ENCODE measurements at regions not wholly inside any gene's neighbourhood (a gene's known extent, or its start where the extent isn't known, plus 50 kb on each side); places are given as distances from the start of the nearest gene placed in this dataset.

DNA sequence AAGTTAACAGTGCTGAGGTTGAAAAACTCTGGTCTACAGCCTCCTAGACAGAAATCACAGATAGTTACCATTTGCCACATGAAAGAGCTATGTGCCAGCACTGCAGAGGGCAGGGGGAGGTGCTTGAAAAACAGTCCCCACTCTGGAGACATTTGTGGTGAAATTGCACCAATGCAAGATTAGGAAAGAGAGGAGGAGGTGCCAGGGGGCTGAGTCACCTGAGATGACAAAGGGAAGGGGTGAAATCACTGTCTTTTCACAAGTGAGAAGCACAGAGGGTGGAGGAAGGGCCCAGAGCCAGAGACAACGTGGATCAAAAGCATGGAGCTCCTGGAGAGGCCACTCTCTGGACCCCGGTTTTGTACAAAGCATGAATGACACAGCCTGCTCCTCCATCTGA lies 196.3 kb downstream of the BUD13 start:
- H3K27me3 Mint-ChIP-seq (ENCODE audit: low read depth, poor library complexity) = peaks cover 38% of the 10 kb centered on the region
- H3K4me3 Mint-ChIP-seq = no peak overlapping the region
- no peaks in the 10 kb centered on the region for H3K9me3 Mint-ChIP-seq
- TF ChIP-seq, protein P1, sequence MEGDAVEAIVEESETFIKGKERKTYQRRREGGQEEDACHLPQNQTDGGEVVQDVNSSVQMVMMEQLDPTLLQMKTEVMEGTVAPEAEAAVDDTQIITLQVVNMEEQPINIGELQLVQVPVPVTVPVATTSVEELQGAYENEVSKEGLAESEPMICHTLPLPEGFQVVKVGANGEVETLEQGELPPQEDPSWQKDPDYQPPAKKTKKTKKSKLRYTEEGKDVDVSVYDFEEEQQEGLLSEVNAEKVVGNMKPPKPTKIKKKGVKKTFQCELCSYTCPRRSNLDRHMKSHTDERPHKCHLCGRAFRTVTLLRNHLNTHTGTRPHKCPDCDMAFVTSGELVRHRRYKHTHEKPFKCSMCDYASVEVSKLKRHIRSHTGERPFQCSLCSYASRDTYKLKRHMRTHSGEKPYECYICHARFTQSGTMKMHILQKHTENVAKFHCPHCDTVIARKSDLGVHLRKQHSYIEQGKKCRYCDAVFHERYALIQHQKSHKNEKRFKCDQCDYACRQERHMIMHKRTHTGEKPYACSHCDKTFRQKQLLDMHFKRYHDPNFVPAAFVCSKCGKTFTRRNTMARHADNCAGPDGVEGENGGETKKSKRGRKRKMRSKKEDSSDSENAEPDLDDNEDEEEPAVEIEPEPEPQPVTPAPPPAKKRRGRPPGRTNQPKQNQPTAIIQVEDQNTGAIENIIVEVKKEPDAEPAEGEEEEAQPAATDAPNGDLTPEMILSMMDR (IDR thresholded peaks at IDR 0.05) = no peak
- H3K36me3 Mint-ChIP-seq (ENCODE audit: low read depth) = no peaks in the 10 kb centered on the region
- peaks cover 35% of the 10 kb centered on the region for H3K4me1 Mint-ChIP-seq
- H3K27ac Mint-ChIP-seq = no peak overlapping the region
- DNase-seq = no peak

DNA sequence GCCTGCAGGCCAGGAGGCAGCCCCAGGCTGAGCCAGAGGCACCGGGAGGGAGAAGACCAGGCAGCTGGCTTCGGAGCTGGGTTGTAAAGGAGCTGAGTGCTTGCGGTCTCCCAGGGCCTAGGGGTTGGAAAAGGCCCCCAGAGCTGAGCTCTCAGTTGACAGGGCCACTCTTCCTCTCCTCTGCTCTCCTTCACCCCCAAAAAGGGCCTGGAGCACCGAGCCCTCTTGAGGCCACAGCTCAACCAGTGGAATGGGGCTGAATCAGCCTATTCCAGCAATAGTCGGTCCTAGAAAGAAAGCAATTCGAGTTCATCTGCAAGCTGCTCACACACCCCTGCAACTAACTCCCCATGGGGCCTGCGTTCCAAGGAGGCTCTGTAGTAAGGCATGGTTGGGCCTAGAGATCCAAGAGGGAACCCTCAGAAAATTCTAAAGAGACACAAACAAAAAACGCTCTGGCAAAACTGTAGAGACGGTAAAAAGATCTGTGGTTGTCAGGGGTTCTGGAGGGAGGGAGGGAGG lies 205.0 kb downstream of the BUD13 start:
- Mint-ChIP-seq H3K4me1 (peaks cover 36% of the 10 kb centered on the region), H3K4me3 (no peak overlapping the region), H3K27ac (no peak overlapping the region), H3K9me3 (peaks cover 5% of the 10 kb centered on the region), H3K36me3 (ENCODE audit: low read depth) (peaks cover 7% of the 10 kb centered on the region), H3K27me3 (ENCODE audit: low read depth, poor library complexity) (peaks cover 7% of the 10 kb centered on the region)
- DNase-seq = no peak
- TF ChIP-seq, protein P1 (IDR thresholded peaks at IDR 0.05) = no peak

DNA sequence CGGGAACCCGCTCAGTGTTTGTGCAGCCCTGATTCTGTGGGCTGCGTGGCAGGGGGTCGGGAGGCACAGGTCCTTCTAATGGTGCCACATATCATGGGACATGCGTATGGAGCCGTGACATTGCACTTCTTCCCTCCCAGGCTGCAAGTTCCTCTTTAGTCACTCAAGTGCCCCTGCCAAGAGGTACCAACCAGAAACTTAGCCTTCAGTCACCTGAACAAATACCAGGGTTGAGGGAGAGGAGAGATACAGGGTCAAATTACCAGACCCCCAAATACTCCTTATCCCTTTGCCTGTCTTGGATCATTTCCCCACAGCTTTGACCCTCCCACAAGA lies 209.1 kb downstream of the BUD13 start:
- Mint-ChIP-seq H3K36me3 (ENCODE audit: low read depth) (peaks cover 7% of the 10 kb centered on the region), H3K27ac (no peak overlapping the region), H3K4me3 (no peak overlapping the region), H3K27me3 (ENCODE audit: low read depth, poor library complexity) (peaks cover 11% of the 10 kb centered on the region), H3K9me3 (peaks cover 5% of the 10 kb centered on the region), H3K4me1 (peaks cover 40% of the 10 kb centered on the region)
- TF ChIP-seq, protein P1 (IDR thresholded peaks at IDR 0.05) = no peak
- no peak for DNase-seq

DNA sequence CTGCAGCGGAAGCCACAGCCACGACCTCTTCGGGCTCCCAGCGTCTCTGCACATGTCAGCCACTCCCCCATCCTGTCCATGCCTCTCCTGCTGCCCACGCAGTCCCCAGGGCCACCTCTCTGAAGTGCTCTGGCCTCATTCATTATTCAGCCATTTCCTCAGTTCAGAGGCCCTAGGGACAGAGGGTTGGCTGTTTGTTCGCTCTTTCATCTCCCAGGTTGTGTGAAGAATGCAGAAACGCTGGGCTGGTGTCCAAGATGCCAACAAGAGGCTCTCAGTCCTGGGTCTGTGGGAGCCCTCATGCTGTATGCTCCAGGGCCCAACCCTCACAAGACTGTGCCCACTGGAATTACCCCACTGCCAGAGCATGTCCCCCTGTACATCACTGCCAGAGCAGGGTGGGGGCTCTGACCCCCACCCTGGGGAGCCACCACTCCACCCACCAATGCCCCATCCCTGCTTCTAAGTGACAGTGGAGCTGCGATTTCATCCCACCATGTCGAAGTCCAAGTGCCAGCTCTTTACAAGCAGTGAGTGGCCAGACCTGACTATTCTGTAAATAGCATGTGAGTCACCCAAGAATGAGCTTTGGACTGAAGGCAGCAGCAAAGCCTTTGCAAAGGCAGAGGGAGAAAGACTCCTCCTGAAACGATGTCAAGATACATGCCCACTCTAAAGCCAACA lies 209.6 kb downstream of the BUD13 start:
- Mint-ChIP-seq H3K27me3 (ENCODE audit: low read depth, poor library complexity) (peaks cover 11% of the 10 kb centered on the region), H3K27ac (no peak overlapping the region), H3K4me3 (no peak overlapping the region), H3K36me3 (ENCODE audit: low read depth) (peaks cover 7% of the 10 kb centered on the region), H3K9me3 (peaks cover 5% of the 10 kb centered on the region), H3K4me1 (peaks cover 40% of the 10 kb centered on the region)
- TF ChIP-seq, protein P1 (IDR thresholded peaks at IDR 0.05) = no peak
- peak; percentile 28 for DNase-seq

DNA sequence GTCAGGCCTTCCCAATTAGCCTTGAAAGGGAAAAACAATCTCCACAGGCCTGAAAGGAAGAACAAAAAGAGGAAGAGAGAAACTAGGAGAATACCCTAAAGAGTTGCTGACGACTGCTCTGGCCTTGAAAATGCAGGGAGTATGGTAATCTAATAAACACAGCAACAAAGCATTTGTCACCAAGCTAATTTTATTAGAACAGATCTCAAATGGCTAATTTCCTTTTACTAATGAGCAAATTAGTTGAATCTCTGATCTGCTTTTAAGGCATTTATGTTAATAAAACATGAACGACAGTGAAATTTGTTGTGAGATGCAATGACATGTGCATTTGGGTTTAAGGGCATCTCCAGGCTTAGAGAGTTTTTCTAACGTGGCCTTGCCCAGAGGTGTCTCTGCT lies 212.2 kb downstream of the BUD13 start:
- H3K36me3 Mint-ChIP-seq (ENCODE audit: low read depth) = peaks cover 4% of the 10 kb centered on the region
- H3K27me3 Mint-ChIP-seq (ENCODE audit: low read depth, poor library complexity) = peaks cover 18% of the 10 kb centered on the region
- no peak for DNase-seq
- peaks cover 26% of the 10 kb centered on the region for H3K4me1 Mint-ChIP-seq
- H3K4me3 Mint-ChIP-seq = no peak overlapping the region
- TF ChIP-seq, protein P1 (IDR thresholded peaks at IDR 0.05) = no peak
- H3K9me3 Mint-ChIP-seq = peaks cover 20% of the 10 kb centered on the region
- H3K27ac Mint-ChIP-seq = no peak overlapping the region

Measured in nephron progenitor cell (in vitro differentiated cells).